Activated T-cell treated with anti-CD3 and anti-CD28 coated beads, Interleukin-2, amount 50 U/mL, for 72 hours (primary cell): ENCODE measurements at regions not wholly inside any gene's neighbourhood (a gene's known extent, or its start where the extent isn't known, plus 50 kb on each side); places are given as distances from the start of the nearest gene placed in this dataset.

Experiments used
- ATAC-seq, 2 donors: fragments of 150-1000 bp; cut with Tn5 transposase; replicated peaks in 1 of 2; 2 replicates each; pipeline ENCODE4 v1.10.0; 2021; ENCODE audit warnings: moderate library complexity in 2 of 2, mild to moderate bottlenecking in 1 of 2
- DNase-seq, 2 donors: peaks; one replicate each; pipeline ENCODE4 v3.0.0; 2021 to 2022; ENCODE audit warnings: mixed read lengths in 1 of 2
- H3K27ac Mint-ChIP-seq: one replicate; pipeline ENCODE4 v1.8.0; 2022; ENCODE audit warnings: mild to moderate bottlenecking, moderate library complexity, mixed read lengths
- H3K27me3 Mint-ChIP-seq: one replicate; pipeline ENCODE4 v1.8.0; 2022; ENCODE audit warnings: low read depth, mixed read lengths
- H3K36me3 Mint-ChIP-seq, 2 donors: one replicate each; pipeline ENCODE4 v1.8.0; 2022; ENCODE audit warnings: mixed read lengths in 2 of 2, mild to moderate bottlenecking in 1 of 2; ENCODE audit not compliant: insufficient read depth in 2 of 2
- H3K4me1 Mint-ChIP-seq: one replicate; pipeline ENCODE4 v1.8.0; 2022; ENCODE audit warnings: low read depth, mixed read lengths
- H3K4me3 Mint-ChIP-seq, 2 donors: one replicate each; pipeline ENCODE4 v1.8.0; 2022; ENCODE audit warnings: mild to moderate bottlenecking in 2 of 2, mixed read lengths in 2 of 2, moderate library complexity in 2 of 2
- H3K9me3 Mint-ChIP-seq, 2 donors: one replicate each; pipeline ENCODE4 v1.8.0; 2022; ENCODE audit warnings: mixed read lengths in 2 of 2

DNA sequence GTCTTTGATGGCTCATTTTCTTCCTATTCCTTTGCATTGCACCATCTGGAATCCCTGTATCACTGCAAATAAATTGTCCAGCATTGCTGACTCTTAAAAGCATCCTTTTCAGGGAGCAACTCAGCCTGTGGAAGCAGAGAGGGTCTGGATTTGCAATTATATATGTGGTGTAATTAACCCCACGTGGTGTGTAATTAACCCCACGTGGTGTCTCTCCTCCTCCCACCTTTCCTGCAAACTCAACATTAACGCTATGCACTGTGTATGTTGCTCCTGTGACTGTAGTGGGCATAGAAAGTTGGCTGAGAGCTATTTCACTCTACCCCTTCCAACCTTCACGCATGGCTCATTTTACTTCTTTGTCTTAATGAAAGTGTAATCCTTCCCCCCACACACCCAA is 689.0 kb upstream of the COBL start:
- Mint-ChIP-seq H3K27ac (no peak overlapping the region), H3K9me3 (peaks cover 20 to 21% of the 10 kb centered on the region in 2 donors), H3K27me3 (no peaks in the 10 kb centered on the region), H3K4me3 (no peak overlapping the region), H3K4me1 (no peaks in the 10 kb centered on the region), H3K36me3 (peaks cover 0 to 2% of the 10 kb centered on the region in 2 donors)
- DNase-seq: no peak
- no peak for ATAC-seq

DNA sequence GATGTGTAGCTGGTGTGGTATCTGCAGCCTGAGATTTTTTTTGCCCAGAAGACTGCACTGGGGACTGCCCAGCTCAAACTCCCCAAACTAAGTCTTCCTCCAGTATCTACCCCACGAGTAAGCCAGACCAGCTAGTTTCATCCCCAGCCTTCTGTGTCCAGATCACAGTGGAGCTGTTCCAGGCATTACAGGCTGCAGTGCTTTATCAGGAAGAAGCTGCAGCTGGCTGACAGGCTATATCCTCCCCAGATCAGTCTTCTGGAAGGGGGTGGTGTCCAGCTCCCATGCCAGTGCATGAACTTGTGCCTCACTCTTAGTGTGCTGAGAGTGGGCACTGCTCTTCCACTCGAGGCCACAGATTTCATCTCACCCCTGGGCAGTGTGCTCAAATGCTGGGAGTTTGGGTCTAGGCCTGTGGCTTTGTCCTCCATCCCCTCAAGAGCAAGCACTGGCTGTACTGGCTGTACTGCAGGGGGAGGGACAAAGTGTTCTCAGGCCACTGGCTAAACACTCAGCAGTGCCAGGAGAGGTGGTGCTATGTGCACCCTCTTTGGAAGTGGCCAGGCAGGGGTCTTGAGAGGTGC is 679.1 kb upstream of the COBL start:
- no peaks in the 10 kb centered on the region for H3K27me3 Mint-ChIP-seq
- H3K4me3 Mint-ChIP-seq: no peak overlapping the region
- H3K4me1 Mint-ChIP-seq: no peaks in the 10 kb centered on the region
- DNase-seq (no peak), ATAC-seq (no peak)
- no peak overlapping the region for H3K27ac Mint-ChIP-seq
- H3K36me3 Mint-ChIP-seq: peaks cover 2 to 6% of the 10 kb centered on the region in 2 donors
- peaks cover 13 to 18% of the 10 kb centered on the region in 2 donors for H3K9me3 Mint-ChIP-seq

DNA sequence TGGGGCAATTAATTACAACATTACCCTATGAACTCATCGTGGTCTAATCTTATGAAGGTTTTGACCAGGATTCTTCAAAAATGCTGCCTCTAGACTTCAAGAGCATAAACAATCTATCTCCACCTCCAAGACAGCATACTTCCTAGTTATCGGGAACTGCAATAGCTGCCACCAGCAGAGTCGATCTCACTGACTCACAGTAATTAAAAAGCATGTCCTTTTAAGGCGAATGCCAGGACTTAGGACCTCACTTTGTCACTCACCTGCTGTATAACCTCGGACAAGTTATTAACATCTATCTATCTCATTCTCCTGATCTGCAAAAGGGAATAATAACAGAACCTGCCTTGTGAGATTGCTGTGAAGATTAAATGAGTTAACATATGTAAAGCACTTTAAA is 666.0 kb upstream of the COBL start:
- H3K4me1 Mint-ChIP-seq: no peaks in the 10 kb centered on the region

GRCh38 chr7:51980812-51981211 is 664.2 kb upstream of the COBL start:
- Mint-ChIP-seq H3K36me3 (no peaks in the 10 kb centered on the region), H3K4me3 (no peak overlapping the region), H3K9me3 (peaks cover 5 to 8% of the 10 kb centered on the region in 2 donors), H3K4me1 (no peaks in the 10 kb centered on the region), H3K27me3 (no peaks in the 10 kb centered on the region), H3K27ac (no peak overlapping the region)
- no peak for DNase-seq
- ATAC-seq: no peak

More for the DNA sequence above, 666.0 kb upstream of the COBL start:
- no peak for DNase-seq
- Mint-ChIP-seq H3K36me3 (peaks cover 0 to 2% of the 10 kb centered on the region in 2 donors), H3K9me3 (peaks cover 9 to 14% of the 10 kb centered on the region in 2 donors), H3K4me3 (no peak overlapping the region), H3K27ac (no peak overlapping the region), H3K27me3 (no peaks in the 10 kb centered on the region)
- no peak for ATAC-seq

GRCh38 chr7:51980313-51980712 is 663.7 kb upstream of the COBL start:
- H3K9me3 Mint-ChIP-seq: peaks cover 4 to 7% of the 10 kb centered on the region in 2 donors

DNA sequence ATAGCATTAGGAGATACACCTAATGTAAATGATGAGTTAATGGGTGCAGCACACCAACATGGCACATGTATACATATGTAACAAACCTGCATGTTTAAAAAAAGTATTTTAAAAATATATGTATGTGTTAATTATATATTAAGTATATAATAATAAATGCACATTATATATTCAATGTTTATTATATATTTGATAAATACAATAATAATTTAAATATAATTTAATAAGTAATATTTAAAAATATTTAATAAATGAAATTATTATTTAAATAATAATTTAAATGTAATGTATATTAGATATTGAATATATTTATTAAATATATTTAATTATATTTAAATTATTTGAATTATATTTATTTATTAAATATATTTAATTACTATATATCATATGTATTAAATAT is 661.3 kb upstream of the COBL start:
- H3K27ac Mint-ChIP-seq: no peak overlapping the region
- no peaks in the 10 kb centered on the region for H3K4me1 Mint-ChIP-seq
- peaks cover 0 to 3% of the 10 kb centered on the region in 2 donors for H3K9me3 Mint-ChIP-seq
- no peaks in the 10 kb centered on the region for H3K36me3 Mint-ChIP-seq
- no peaks in the 10 kb centered on the region for H3K27me3 Mint-ChIP-seq
- DNase-seq (no peak), ATAC-seq (no peak)
- no peak overlapping the region for H3K4me3 Mint-ChIP-seq

More at GRCh38 chr7:51980313-51980712, 663.7 kb upstream of the COBL start:
- Mint-ChIP-seq H3K36me3 (no peaks in the 10 kb centered on the region), H3K4me1 (no peaks in the 10 kb centered on the region), H3K27me3 (no peaks in the 10 kb centered on the region), H3K4me3 (no peak overlapping the region), H3K27ac (no peak overlapping the region)
- ATAC-seq (no peak), DNase-seq (no peak)

- no peaks in the 10 kb centered on the region for H3K4me1 Mint-ChIP-seq
- peaks cover 3 to 4% of the 10 kb centered on the region in 2 donors for H3K9me3 Mint-ChIP-seq
- ATAC-seq: no peak
- DNase-seq: no peak
- H3K4me3 Mint-ChIP-seq: no peak overlapping the region
- no peak overlapping the region for H3K27ac Mint-ChIP-seq
- no peaks in the 10 kb centered on the region for H3K36me3 Mint-ChIP-seq
- H3K27me3 Mint-ChIP-seq: no peaks in the 10 kb centered on the region
Observed at GRCh38 chr7:51973939-51974338, 657.3 kb upstream of the COBL start.

- H3K27ac Mint-ChIP-seq: no peak overlapping the region
Observed at GRCh38 chr7:51973071-51973470, 656.5 kb upstream of the COBL start.

DNA sequence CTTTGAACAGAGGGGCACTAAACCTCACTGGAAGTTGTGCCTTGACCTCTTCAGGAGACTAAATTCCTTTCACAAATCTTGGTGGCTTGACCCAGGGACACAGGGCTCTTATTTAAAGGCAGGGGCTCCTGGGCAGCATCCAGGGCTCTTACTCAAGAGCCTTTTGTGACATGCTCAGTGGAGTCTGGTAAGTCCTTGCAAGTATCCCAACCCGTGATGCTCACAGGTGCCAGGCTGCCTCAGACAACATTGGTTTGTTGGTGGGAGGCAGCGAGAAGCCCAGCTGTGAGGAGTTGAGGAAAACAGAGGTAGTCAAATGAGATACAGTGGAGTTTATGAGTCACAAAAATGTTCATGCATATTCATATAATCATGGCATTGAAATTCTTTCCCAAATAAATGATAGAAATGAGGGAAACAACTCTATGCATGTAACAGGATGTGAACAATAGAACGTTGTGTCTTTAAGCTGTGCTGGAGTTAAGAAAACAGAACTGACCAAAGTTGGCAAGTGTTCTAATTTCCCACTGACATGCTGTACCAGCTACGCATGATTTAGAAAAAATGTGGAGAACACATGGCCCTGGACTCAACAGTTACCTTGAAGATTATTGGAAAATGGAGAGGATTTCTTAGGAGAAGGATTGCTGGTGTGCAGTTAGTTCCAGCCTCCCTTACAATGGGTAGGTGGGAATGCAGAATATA is 654.5 kb upstream of the COBL start:
- DNase-seq (no peak), ATAC-seq (no peak)
- H3K27ac Mint-ChIP-seq: no peak overlapping the region
- peaks cover 2 to 6% of the 10 kb centered on the region in 2 donors for H3K9me3 Mint-ChIP-seq
- H3K36me3 Mint-ChIP-seq: no peaks in the 10 kb centered on the region
- no peaks in the 10 kb centered on the region for H3K27me3 Mint-ChIP-seq
- H3K4me3 Mint-ChIP-seq: no peak overlapping the region
- no peaks in the 10 kb centered on the region for H3K4me1 Mint-ChIP-seq

More at GRCh38 chr7:51973071-51973470, 656.5 kb upstream of the COBL start:
- Mint-ChIP-seq H3K36me3 (no peaks in the 10 kb centered on the region), H3K4me1 (no peaks in the 10 kb centered on the region), H3K9me3 (peaks cover 0 to 4% of the 10 kb centered on the region in 2 donors), H3K27me3 (no peaks in the 10 kb centered on the region), H3K4me3 (no peak overlapping the region)
- DNase-seq (no peak), ATAC-seq (no peak)

- DNase-seq (no peak), ATAC-seq (no peak)
- H3K27me3 Mint-ChIP-seq: no peaks in the 10 kb centered on the region
- H3K9me3 Mint-ChIP-seq: peaks cover 2 to 6% of the 10 kb centered on the region in 2 donors
- H3K36me3 Mint-ChIP-seq: no peaks in the 10 kb centered on the region
- no peaks in the 10 kb centered on the region for H3K4me1 Mint-ChIP-seq
- H3K4me3 Mint-ChIP-seq: no peak overlapping the region
- H3K27ac Mint-ChIP-seq: no peak overlapping the region
Observed at GRCh38 chr7:51968461-51968860, 651.9 kb upstream of the COBL start.

- Mint-ChIP-seq H3K4me1 (no peaks in the 10 kb centered on the region), H3K27me3 (no peaks in the 10 kb centered on the region), H3K4me3 (no peak overlapping the region), H3K9me3 (peaks cover 2% of the 10 kb centered on the region in 2 donors), H3K36me3 (no peaks in the 10 kb centered on the region), H3K27ac (no peak overlapping the region)
- no peak for ATAC-seq
- no peak for DNase-seq
Observed at GRCh38 chr7:51965454-51965853, 648.8 kb upstream of the COBL start.

GRCh38 chr7:51961804-51962203 is 645.2 kb upstream of the COBL start:
- Mint-ChIP-seq H3K36me3 (no peaks in the 10 kb centered on the region), H3K9me3 (peaks cover 4 to 5% of the 10 kb centered on the region in 2 donors), H3K27me3 (no peaks in the 10 kb centered on the region), H3K4me1 (no peaks in the 10 kb centered on the region), H3K27ac (no peak overlapping the region), H3K4me3 (no peak overlapping the region)
- ATAC-seq: no peak
- DNase-seq: no peak

GRCh38 chr7:51950813-51951212 is 634.2 kb upstream of the COBL start:
- Mint-ChIP-seq H3K27me3 (no peaks in the 10 kb centered on the region), H3K9me3 (peaks cover 9 to 10% of the 10 kb centered on the region in 2 donors), H3K27ac (no peak overlapping the region), H3K4me1 (no peaks in the 10 kb centered on the region), H3K36me3 (no peaks in the 10 kb centered on the region), H3K4me3 (no peak overlapping the region)
- ATAC-seq: no peak
- DNase-seq: no peak
